HS-27A (cell line): ENCODE measurements at regions not wholly inside any gene's neighbourhood (a gene's known extent, or its start where the extent isn't known, plus 50 kb on each side); places are given as distances from the start of the nearest gene placed in this dataset.

ENCODE experiments used
- DNase-seq: peaks from one replicate; pipeline ENCODE4 v3.0.0-alpha.2; 2012; ENCODE audit warnings: low read depth, missing footprints

DNA sequence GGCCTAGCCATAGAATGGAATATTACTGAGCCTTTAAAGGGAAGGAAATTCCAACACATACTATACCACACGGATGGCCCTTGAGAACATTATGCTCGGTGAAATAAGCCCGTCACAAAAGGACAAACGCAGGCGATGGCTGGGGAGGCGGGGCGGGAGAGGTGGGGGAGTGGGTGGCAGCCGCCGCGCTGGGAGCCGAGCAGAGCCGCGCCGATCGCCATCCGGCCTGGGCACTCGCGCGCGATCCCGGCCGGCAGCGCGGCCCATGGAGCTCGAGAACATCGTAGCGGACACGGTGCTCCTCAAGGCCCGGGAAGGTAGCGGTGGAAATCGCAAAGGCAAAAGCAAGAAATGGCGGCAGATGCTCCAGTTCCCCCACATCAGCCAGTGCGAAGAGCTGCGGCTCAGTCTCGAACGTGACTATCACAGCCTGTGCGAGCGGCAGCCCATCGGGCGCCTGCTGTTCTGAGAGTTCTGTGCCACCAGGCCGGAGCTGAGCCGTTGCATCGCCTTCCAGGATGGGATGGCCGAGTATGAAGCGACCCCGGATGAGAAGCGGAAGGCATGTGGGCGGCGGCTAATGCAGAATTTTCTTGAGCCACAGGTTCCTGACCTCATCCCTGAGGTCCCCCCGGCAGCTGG is 140.1 kb downstream of the ZDHHC20 start:
- no peak for DNase-seq

GRCh38 chr13:21319869-21320641 is 139.0 kb downstream of the ZDHHC20 start:
- no peak for DNase-seq

- DNase-seq, result no peak
Observed at GRCh38 chr13:21320642-21321034, 138.5 kb downstream of the ZDHHC20 start.

DNA sequence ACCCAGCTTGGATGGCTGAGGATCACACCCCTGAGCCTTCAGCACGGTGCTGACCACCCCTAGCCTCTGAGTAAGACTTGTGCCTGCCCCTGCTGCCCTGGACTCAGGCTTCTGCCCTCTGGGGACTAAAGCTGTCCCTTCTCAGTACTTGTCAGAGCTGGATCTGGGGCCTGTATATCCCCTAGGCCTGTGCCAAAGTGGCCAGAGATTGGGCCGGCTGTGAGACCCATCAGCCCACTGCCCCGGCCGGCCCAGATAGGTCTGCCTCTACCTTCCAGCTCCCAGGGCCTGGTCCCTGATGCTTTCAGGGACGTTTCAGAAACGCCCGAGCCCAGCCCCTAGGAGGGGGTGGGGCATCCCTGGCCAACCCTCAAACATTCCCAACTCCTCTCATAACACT is 137.8 kb downstream of the ZDHHC20 start:
- no peak for DNase-seq

DNA sequence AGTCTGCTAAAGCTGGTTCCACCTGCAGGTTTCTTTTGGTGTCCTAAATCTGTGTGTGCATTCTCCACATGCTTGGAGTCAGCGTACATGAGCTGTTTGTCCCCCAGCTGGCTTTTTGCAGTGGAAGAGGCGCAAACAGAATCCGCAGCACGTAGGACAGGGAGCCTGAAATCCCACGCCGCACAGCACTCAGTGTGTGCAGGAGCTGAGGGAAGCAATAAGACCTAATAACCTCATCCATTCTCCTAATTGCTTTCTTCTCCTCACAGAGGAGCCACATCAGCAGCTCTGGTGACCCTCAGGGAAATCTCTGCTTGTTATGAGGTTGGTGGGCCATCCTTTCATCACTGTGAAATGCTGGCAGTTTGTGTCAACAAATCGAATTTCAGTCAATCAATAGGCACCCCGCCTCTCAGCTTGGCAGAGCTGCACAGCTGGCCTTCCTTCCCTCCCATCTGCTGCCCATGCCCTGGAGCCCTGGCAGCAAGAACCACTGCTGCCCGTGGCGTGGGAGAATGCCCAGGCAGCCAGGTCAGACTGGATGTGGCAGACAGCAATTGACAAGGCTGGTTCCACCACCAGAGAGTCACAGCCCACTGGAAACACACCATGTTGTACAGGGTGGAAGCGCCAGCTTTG is 136.7 kb downstream of the ZDHHC20 start:
- DNase-seq, result no peak
